IPS DF 6.9 (cell line): ENCODE measurements at regions not wholly inside any gene's neighbourhood (a gene's known extent, or its start where the extent isn't known, plus 50 kb on each side); places are given as distances from the start of the nearest gene placed in this dataset.

Experiments
- DNase-seq: peaks from one replicate; pipeline ENCODE4 v3.0.0-alpha.2; 2013; ENCODE audit warnings: low read depth, low spot score
- H3K27ac ChIP-seq: one replicate; pipeline ENCODE4 v1.5.1; 2013; ENCODE audit warnings: low read length, control low read depth
- H3K27me3 ChIP-seq: 2 replicates; pipeline ENCODE4 v1.6.1; 2013; ENCODE audit warnings: mild to moderate bottlenecking, low read length; ENCODE audit not compliant: control insufficient read depth, insufficient read depth
- H3K36me3 ChIP-seq: 2 replicates; pipeline ENCODE4 v1.6.1; 2013; ENCODE audit warnings: low read length; ENCODE audit not compliant: control insufficient read depth, insufficient read depth
- H3K4me1 ChIP-seq: 2 replicates; pipeline ENCODE4 v1.6.1; 2013; ENCODE audit warnings: low read length; ENCODE audit not compliant: control insufficient read depth, insufficient read depth
- H3K4me3 ChIP-seq: 2 replicates; pipeline ENCODE4 v1.5.1; 2013; ENCODE audit warnings: mild to moderate bottlenecking, low read length
- H3K9me3 ChIP-seq: 2 replicates; pipeline ENCODE4 v1.6.1; 2013; ENCODE audit warnings: low read length, inconsistent platforms; ENCODE audit not compliant: control insufficient read depth, insufficient read depth
- WGBS: extraction: QIAGEN DNeasy Blood & Tissue Kit; methylation state at CpG from one replicate; pipeline ENCODE4 v1.1.7; 2013; ENCODE audit warnings: mixed read lengths, missing lambda C conversion rate; ENCODE audit not compliant: insufficient read length, insufficient coverage; 5-methylcytosine and 5-hydroxymethylcytosine counted together

DNA sequence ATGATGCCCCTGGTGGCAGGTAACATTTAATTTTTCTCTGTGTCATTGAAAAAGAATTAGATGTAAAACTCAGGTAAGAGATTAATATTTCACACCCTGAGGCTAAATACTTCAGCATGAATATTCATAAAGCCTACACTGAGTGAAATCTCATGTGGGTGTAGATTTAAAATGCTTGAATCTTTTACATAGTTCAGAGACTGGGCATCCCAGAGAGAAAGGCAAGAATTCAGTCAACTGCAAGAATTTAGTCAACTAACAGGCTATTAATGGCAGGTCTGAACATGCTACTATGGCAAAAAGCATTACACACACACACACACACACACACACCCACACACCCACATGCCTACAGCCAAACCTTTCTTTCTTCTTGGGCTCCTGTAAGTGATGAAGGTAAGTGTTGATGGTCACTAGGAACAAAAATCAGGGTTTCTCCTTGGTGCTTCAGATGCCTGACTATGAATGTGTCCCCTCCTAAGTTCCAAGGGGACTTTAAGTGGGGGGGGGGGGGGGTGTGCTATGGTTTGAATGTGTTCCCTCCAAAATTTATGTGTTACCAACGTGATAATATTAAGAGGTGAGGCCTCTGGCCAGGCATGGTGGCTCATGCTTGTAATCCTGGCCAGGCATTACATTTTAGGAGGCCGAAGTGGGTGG, 63.7 kb upstream of the PSMD7 start:
- Histone ChIP-seq H3K36me3 (no peaks in the 10 kb centered on the region), H3K9me3 (no peaks in the 10 kb centered on the region), H3K4me1 (no peaks in the 10 kb centered on the region), H3K4me3 (no peak overlapping the region), H3K27me3 (no peaks in the 10 kb centered on the region; the same call in 1 of the 2 replicates), H3K27ac (no peak overlapping the region)
- no CpG with 5 or more reads among the region's 2 CpGs for WGBS
- DNase-seq, result no peak

DNA sequence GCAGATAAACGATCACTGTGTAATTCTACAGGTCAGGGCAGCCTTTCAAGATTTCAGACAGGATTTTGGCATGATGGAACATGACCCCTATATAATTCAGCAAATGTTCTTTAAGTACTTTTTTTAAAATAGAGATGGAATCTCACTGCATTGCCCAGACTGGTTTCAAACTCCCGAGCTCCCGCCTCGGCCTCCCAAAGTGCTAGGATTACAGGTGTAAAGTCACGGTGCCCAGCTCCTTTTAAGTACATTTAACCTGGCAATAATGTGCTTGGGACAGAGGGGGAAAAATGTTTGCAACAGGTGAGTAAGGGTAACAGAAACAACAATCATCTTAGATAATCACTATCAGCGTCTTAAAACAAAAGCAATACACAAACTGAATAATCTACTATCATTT, 66.5 kb upstream of the PSMD7 start:
- no peaks in the 10 kb centered on the region for H3K9me3 ChIP-seq
- WGBS, result 100% methylated on average over 1 of the region's 6 CpGs
- no peaks in the 10 kb centered on the region for H3K36me3 ChIP-seq
- no peak for DNase-seq
- no peak overlapping the region for H3K4me3 ChIP-seq
- no peaks in the 10 kb centered on the region; the same call in 1 of the 2 replicates for H3K27me3 ChIP-seq
- H3K4me1 ChIP-seq, result no peaks in the 10 kb centered on the region
- H3K27ac ChIP-seq, result no peak overlapping the region

- WGBS, result no CpG with 5 or more reads among the region's 6 CpGs
- no peaks in the 10 kb centered on the region for H3K9me3 ChIP-seq
- H3K27ac ChIP-seq, result no peak overlapping the region
- no peak for DNase-seq
- H3K36me3 ChIP-seq, result no peaks in the 10 kb centered on the region
- no peaks in the 10 kb centered on the region for H3K4me1 ChIP-seq
- no peaks in the 10 kb centered on the region for H3K27me3 ChIP-seq
- no peak overlapping the region for H3K4me3 ChIP-seq
These were observed 70.2 kb upstream of the PSMD7 start for GRCh38 chr16:74226338-74226954.

GRCh38 chr16:74224828-74225612, 71.6 kb upstream of the PSMD7 start:
- Histone ChIP-seq H3K4me1 (no peaks in the 10 kb centered on the region), H3K36me3 (no peaks in the 10 kb centered on the region), H3K27me3 (no peaks in the 10 kb centered on the region), H3K27ac (no peak overlapping the region), H3K4me3 (no peak overlapping the region), H3K9me3 (no peaks in the 10 kb centered on the region)
- no CpG with 5 or more reads among the region's 10 CpGs for WGBS
- DNase-seq, result no peak

- no CpG with 5 or more reads among the region's 3 CpGs for WGBS
- no peak overlapping the region for H3K27ac ChIP-seq
- H3K4me3 ChIP-seq, result no peak overlapping the region
- DNase-seq, result no peak
- no peaks in the 10 kb centered on the region for H3K9me3 ChIP-seq
- H3K36me3 ChIP-seq, result no peaks in the 10 kb centered on the region
- no peaks in the 10 kb centered on the region for H3K27me3 ChIP-seq
- H3K4me1 ChIP-seq, result no peaks in the 10 kb centered on the region
These were observed 74.8 kb upstream of the PSMD7 start for GRCh38 chr16:74221828-74222227.

- Histone ChIP-seq H3K27ac (no peak overlapping the region), H3K27me3 (no peaks in the 10 kb centered on the region), H3K36me3 (no peaks in the 10 kb centered on the region), H3K9me3 (no peaks in the 10 kb centered on the region), H3K4me3 (no peak overlapping the region), H3K4me1 (no peaks in the 10 kb centered on the region)
- DNase-seq, result no peak
- WGBS, result no CpG with 5 or more reads among the region's 1 CpG
These were observed 76.9 kb upstream of the PSMD7 start for GRCh38 chr16:74219706-74220105.

DNA sequence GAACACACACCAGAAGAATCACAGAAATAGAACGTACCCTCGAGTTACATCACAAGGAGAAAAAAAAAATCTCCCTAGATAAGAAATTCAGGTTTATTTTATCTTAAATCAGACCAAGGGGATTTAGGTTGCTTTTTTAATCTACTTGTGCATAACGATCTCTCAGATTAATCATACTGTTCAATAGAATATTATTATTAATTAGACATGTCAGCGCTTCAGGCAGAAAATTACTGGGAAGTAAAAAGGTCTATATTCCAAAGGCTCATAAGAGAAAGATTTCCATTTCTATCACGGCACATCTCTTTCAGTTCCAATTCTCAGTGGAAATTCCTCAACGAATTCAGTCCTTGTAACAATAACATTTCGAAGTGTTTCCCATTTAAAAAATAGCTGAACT, 77.7 kb upstream of the PSMD7 start:
- H3K27ac ChIP-seq, result no peak overlapping the region
- no peak for DNase-seq
- no peak overlapping the region for H3K4me3 ChIP-seq
- no peaks in the 10 kb centered on the region for H3K4me1 ChIP-seq
- no peaks in the 10 kb centered on the region for H3K9me3 ChIP-seq
- H3K36me3 ChIP-seq, result no peaks in the 10 kb centered on the region
- H3K27me3 ChIP-seq, result no peaks in the 10 kb centered on the region
- WGBS, result no CpG with 5 or more reads among the region's 7 CpGs

DNA sequence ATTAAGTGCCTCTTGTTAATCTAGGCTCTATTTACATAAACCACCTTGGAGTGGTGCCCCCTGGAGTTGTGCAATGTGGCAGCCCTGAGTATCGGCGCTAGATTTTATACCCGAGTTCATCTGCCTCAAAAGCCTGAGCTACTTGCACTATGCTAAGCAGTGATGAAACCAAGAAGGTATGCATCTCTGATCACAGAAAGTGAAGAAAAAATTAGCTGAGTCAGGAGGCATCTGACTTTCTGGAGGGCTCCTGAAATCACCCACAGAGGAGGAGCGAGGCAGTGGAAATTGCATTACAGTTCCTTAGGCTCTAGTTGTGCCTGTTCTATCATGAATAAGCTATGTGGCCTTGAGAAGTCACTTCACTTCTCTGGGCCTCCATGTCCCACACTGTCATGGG, 80.3 kb upstream of the PSMD7 start:
- no CpG with 5 or more reads among the region's 4 CpGs for WGBS
- Histone ChIP-seq H3K4me3 (no peak overlapping the region), H3K27me3 (no peaks in the 10 kb centered on the region), H3K4me1 (no peaks in the 10 kb centered on the region), H3K36me3 (no peaks in the 10 kb centered on the region), H3K9me3 (no peaks in the 10 kb centered on the region), H3K27ac (no peak overlapping the region)
- no peak for DNase-seq

DNA sequence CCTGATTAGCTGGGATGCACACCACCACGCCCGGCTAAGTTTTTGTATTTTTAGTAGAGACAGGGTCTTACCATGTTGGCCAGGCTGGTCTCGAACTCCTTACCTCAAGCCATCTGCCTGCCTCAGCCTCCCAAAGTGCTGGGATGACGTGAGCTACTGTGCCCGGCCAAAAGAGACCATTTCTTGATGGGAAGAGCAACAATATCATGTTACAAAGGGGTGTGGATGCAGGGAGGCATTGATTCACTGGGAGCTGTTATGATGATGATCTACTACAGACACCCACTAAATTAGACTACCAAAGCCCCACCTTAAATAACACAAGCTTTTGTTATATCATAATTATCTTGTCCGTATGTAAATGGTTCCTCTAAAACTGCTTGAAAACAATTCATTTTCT, 81.4 kb upstream of the PSMD7 start:
- no CpG with 5 or more reads among the region's 6 CpGs for WGBS
- Histone ChIP-seq H3K4me1 (no peaks in the 10 kb centered on the region), H3K4me3 (no peak overlapping the region), H3K27ac (no peak overlapping the region), H3K9me3 (no peaks in the 10 kb centered on the region), H3K27me3 (no peaks in the 10 kb centered on the region), H3K36me3 (no peaks in the 10 kb centered on the region)
- no peak for DNase-seq

DNA sequence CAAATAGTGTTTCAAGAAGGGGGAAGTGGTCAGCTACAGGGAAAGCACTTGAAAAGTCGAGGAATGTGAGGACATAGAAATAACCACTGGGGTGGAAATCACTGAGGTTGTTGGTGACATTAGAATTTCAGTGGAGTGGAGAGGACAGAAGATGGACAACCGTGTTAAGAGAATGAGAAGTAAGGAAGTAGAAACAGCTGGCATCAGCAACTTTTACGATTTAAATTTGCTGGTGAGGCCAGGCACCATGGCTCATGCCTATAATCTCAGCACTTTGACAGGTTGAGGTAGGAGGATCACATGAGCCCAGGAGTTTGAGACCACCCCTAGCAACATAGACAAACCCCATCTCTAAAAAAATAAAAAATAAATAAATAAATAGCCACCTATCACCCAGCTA, 83.2 kb upstream of the PSMD7 start:
- Histone ChIP-seq H3K36me3 (no peaks in the 10 kb centered on the region), H3K4me3 (no peak overlapping the region), H3K27me3 (no peaks in the 10 kb centered on the region), H3K4me1 (no peaks in the 10 kb centered on the region), H3K9me3 (no peaks in the 10 kb centered on the region), H3K27ac (no peak overlapping the region)
- no peak for DNase-seq
- WGBS, result no CpG with 5 or more reads among the region's 3 CpGs
